ENCODE measurements at regions not wholly inside any gene's neighbourhood (a gene's known extent, or its start where the extent isn't known, plus 50 kb on each side); places are given as distances from the start of the nearest gene placed in this dataset.
"Not testable (repeated sequence)": the region's sequence is repeated elsewhere in the genome, so short reads cannot be mapped to it uniquely, and the experiment has no call there.

- no peak for TF ChIP-seq CTCF (IDR thresholded peaks at IDR 0.05)
- no peak overlapping the region for H3K27ac Mint-ChIP-seq (ENCODE audit: unreplicated experiment)
These were observed 52.2 kb downstream of the CALML3 start for GRCh38 chr10:5576780-5577624.

GRCh38 chr10:5580038-5580428 lies 55.3 kb downstream of the CALML3 start:
- H3K27me3 Mint-ChIP-seq (ENCODE audit: low read depth): not testable (repeated sequence)
- DNase-seq (ENCODE audit: low spot score): peak; percentile 14

More at GRCh38 chr10:5576780-5577624, 52.2 kb downstream of the CALML3 start:
- DNase-seq (ENCODE audit: low spot score): peak; percentile 67
- Mint-ChIP-seq H3K4me3 (ENCODE audit: unreplicated experiment) (no peak overlapping the region), H3K4me1 (ENCODE audit: low read depth) (peaks cover 2% of the 10 kb centered on the region), H3K36me3 (ENCODE audit: low read depth) (peaks cover 5% of the 10 kb centered on the region), H3K27me3 (ENCODE audit: low read depth) (no peaks in the 10 kb centered on the region), H3K9me3 (ENCODE audit: low read depth) (peaks cover 9% of the 10 kb centered on the region)

GRCh38 chr10:5581670-5582566 lies 57.2 kb downstream of the CALML3 start:
- Mint-ChIP-seq H3K27ac (ENCODE audit: unreplicated experiment) (no peak overlapping the region), H3K27me3 (ENCODE audit: low read depth) (no peaks in the 10 kb centered on the region), H3K4me3 (ENCODE audit: unreplicated experiment) (no peak overlapping the region), H3K4me1 (ENCODE audit: low read depth) (peaks cover 14% of the 10 kb centered on the region), H3K9me3 (ENCODE audit: low read depth) (peaks cover 9% of the 10 kb centered on the region), H3K36me3 (ENCODE audit: low read depth) (peaks cover 5% of the 10 kb centered on the region)
- peak; percentile 40 for DNase-seq (ENCODE audit: low spot score)
- TF ChIP-seq CTCF (IDR thresholded peaks at IDR 0.05): no peak

More at GRCh38 chr10:5580038-5580428, 55.3 kb downstream of the CALML3 start:
- H3K4me1 Mint-ChIP-seq (ENCODE audit: low read depth); H3K4me3 Mint-ChIP-seq (ENCODE audit: unreplicated experiment); H3K36me3 Mint-ChIP-seq (ENCODE audit: low read depth); H3K9me3 Mint-ChIP-seq (ENCODE audit: low read depth); H3K27ac Mint-ChIP-seq (ENCODE audit: unreplicated experiment): not testable (repeated sequence)

GRCh38 chr10:5582736-5583135 lies 58.0 kb downstream of the CALML3 start:
- Mint-ChIP-seq H3K4me1 (ENCODE audit: low read depth) (peaks cover 14% of the 10 kb centered on the region), H3K36me3 (ENCODE audit: low read depth) (peaks cover 5% of the 10 kb centered on the region), H3K27me3 (ENCODE audit: low read depth) (no peaks in the 10 kb centered on the region), H3K4me3 (ENCODE audit: unreplicated experiment) (no peak overlapping the region), H3K9me3 (ENCODE audit: low read depth) (peaks cover 9% of the 10 kb centered on the region), H3K27ac (ENCODE audit: unreplicated experiment) (no peak overlapping the region)
- peak; percentile 34 for TF ChIP-seq CTCF (IDR thresholded peaks at IDR 0.05)
- DNase-seq (ENCODE audit: low spot score): peak; percentile 32

- TF ChIP-seq CTCF (IDR thresholded peaks at IDR 0.05): no peak
- H3K36me3 Mint-ChIP-seq (ENCODE audit: low read depth): peaks cover 5% of the 10 kb centered on the region
- peaks cover 9% of the 10 kb centered on the region for H3K9me3 Mint-ChIP-seq (ENCODE audit: low read depth)
- peaks cover 14% of the 10 kb centered on the region for H3K4me1 Mint-ChIP-seq (ENCODE audit: low read depth)
- H3K27me3 Mint-ChIP-seq (ENCODE audit: low read depth): no peaks in the 10 kb centered on the region
- peak; percentile 73 for DNase-seq (ENCODE audit: low spot score)
- no peak overlapping the region for H3K4me3 Mint-ChIP-seq (ENCODE audit: unreplicated experiment)
- H3K27ac Mint-ChIP-seq (ENCODE audit: unreplicated experiment): no peak overlapping the region
These were observed 58.9 kb downstream of the CALML3 start for GRCh38 chr10:5583525-5584175.
